ENCODE measurements at regions not wholly inside any gene's neighbourhood (a gene's known extent, or its start where the extent isn't known, plus 50 kb on each side); places are given as distances from the start of the nearest gene placed in this dataset.

- no peak for TF ChIP-seq ZBTB33 (IDR thresholded peaks at IDR 0.05)
- no peak for TF ChIP-seq GABPA (IDR thresholded peaks at IDR 0.05 in 1 of 2, conservative IDR thresholded peaks at IDR 0.05 in 1 of 2)
- no peak for TF ChIP-seq CTCF (IDR thresholded peaks at IDR 0.05; ENCODE audit: low read depth, low read length, missing input control)
- TF ChIP-seq MAX (IDR thresholded peaks at IDR 0.05), result no peak
- no peak for TF ChIP-seq RAD21 (IDR thresholded peaks at IDR 0.05)
- no peak for TF ChIP-seq EGR1 (IDR thresholded peaks at IDR 0.05; ENCODE audit: low read depth in 2 of 2)
- TF ChIP-seq JUND (IDR thresholded peaks at IDR 0.05), result no peak
- TF ChIP-seq RXRA (IDR thresholded peaks at IDR 0.05), result no peak
- TF ChIP-seq HNF4A (conservative IDR thresholded peaks at IDR 0.05), result no peak
- no peak for TF ChIP-seq ATF3 (IDR thresholded peaks at IDR 0.05)
- TF ChIP-seq TAF1 (conservative IDR thresholded peaks at IDR 0.05), result no peak
- no peak for TF ChIP-seq SP1 (IDR thresholded peaks at IDR 0.05)
- no peak for TF ChIP-seq FOXA1 (IDR thresholded peaks at IDR 0.05)
These were observed 1534.7 kb downstream of the OLFM4 start for GRCh38 chr13:54563286-54563685.
